ENCODE measurements at regions not wholly inside any gene's neighbourhood (a gene's known extent, or its start where the extent isn't known, plus 50 kb on each side); places are given as distances from the start of the nearest gene placed in this dataset.

- TF ChIP-seq CTCF (IDR thresholded peaks at IDR 0.05) (no peak), POLR2A (IDR thresholded peaks at IDR 0.05) (no peak)
Observed at GRCh38 chr11:130645843-130646197, 197.4 kb downstream of the ADAMTS15 start.

All from uterus (tissue), 2 donors.